BLaER1 treated with 17β-estradiol and CSF1 and Interleukin-3, amounts not matched to agents 10 nM and 100 nM (cell line): ENCODE measurements at regions not wholly inside any gene's neighbourhood (a gene's known extent, or its start where the extent isn't known, plus 50 kb on each side); places are given as distances from the start of the nearest gene placed in this dataset.

ENCODE experiments used
- H3K27ac ChIP-seq, 11 experiments: shearing (Covaris generic); formaldehyde crosslinking; 2 replicates each; pipeline ENCODE4 v1.8.1; 2022
- H3K27me3 ChIP-seq, 11 experiments: shearing (Covaris generic); formaldehyde crosslinking; 2 replicates each; pipeline ENCODE4 v1.8.1; 2022
- H3K36me3 ChIP-seq, 11 experiments: shearing (Covaris generic); formaldehyde crosslinking; 2 replicates each; pipeline ENCODE4 v1.8.1; 2022
- H3K4me1 ChIP-seq, 10 experiments: shearing (Covaris generic); formaldehyde crosslinking; 2 replicates each; pipeline ENCODE4 v1.8.1; 2022
- H3K4me2 ChIP-seq, 11 experiments: shearing (Covaris generic); formaldehyde crosslinking; 2 replicates each; pipeline ENCODE4 v1.8.1; 2022
- H3K4me3 ChIP-seq, 10 experiments: shearing (Covaris generic); formaldehyde crosslinking; 2 replicates each; pipeline ENCODE4 v1.8.1; 2022
- H3K9ac ChIP-seq, 11 experiments: shearing (Covaris generic); formaldehyde crosslinking; 2 replicates each; pipeline ENCODE4 v1.8.1; 2022
- H3K9me3 ChIP-seq, 11 experiments: shearing (Covaris generic); formaldehyde crosslinking; replicated peaks in 1 of 11; 2 replicates each; pipeline ENCODE4 v1.8.1; 2022
- H4K20me1 ChIP-seq, 11 experiments: shearing (Covaris generic); formaldehyde crosslinking; 2 replicates each; pipeline ENCODE4 v1.8.1; 2022
- Cebpa-rat ChIP-seq, 11 experiments: shearing (Covaris generic); IDR thresholded peaks; 2 replicates each; pipeline ENCODE4 v1.8.1; 2022

DNA sequence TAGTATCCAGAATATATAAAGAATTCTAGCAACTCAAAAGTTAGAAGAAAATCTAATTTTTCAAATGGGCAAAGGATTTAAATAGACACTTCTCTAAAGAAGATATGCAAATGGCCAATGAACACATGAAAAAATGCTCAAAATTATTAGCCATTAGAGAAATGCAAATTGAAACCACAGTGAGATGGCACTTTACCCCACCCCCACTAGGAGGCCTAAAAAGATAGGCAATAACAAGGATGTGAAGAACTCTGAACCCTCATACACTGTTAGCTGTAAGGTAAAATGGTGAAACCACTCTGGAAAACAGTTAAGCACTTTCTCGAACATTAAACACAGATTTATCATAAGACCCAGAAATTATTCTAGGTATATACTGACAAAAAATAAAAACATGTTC is 71.4 kb upstream of the IRX6 start:
- H3K4me3 ChIP-seq = no peak overlapping the region
- peaks cover 0 to 14% (median 0%) of the 10 kb centered on the region in 10 experiments; a peak in 3 of 20 replicates for H3K4me1 ChIP-seq
- no peak for TF ChIP-seq Cebpa-rat (IDR thresholded peaks at IDR 0.05)
- no peaks in the 10 kb centered on the region for H3K27me3 ChIP-seq
- no peaks in the 10 kb centered on the region for H4K20me1 ChIP-seq
- no peak overlapping the region for H3K27ac ChIP-seq
- H3K36me3 ChIP-seq = no peaks in the 10 kb centered on the region
- no peak overlapping the region for H3K4me2 ChIP-seq
- no peak overlapping the region for H3K9ac ChIP-seq
- H3K9me3 ChIP-seq = peaks cover 5 to 31% (median 14%) of the 10 kb centered on the region in 11 experiments; a peak in 17 of 22 replicates

DNA sequence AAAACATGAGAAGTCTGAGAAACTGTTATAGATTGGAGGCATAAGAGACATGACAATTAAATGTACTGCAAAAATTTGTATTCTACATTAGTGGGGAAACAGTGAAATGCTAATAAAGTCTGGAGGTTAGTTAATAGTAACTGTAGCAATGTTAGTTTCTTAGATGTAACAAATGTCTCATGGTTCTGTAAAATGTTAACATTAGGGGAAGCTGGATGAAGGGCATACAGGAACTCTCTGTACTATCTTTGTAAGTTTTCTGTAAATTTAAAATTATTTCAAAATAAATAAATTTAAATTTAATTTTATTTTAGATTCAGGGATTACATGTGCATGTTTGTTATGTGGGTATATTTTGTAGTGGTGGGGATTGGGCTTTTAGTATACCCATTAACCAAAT is 70.0 kb upstream of the IRX6 start:
- no peak overlapping the region for H3K4me3 ChIP-seq
- H4K20me1 ChIP-seq = no peaks in the 10 kb centered on the region
- H3K9ac ChIP-seq = no peak overlapping the region
- TF ChIP-seq Cebpa-rat (IDR thresholded peaks at IDR 0.05) = no peak
- peaks cover 5 to 31% (median 14%) of the 10 kb centered on the region in 11 experiments; a peak in 17 of 22 replicates for H3K9me3 ChIP-seq
- H3K4me2 ChIP-seq = no peak overlapping the region
- peaks cover 0 to 14% (median 0%) of the 10 kb centered on the region in 10 experiments; a peak in 3 of 20 replicates for H3K4me1 ChIP-seq
- H3K27ac ChIP-seq = no peak overlapping the region
- no peaks in the 10 kb centered on the region for H3K27me3 ChIP-seq
- H3K36me3 ChIP-seq = no peaks in the 10 kb centered on the region

DNA sequence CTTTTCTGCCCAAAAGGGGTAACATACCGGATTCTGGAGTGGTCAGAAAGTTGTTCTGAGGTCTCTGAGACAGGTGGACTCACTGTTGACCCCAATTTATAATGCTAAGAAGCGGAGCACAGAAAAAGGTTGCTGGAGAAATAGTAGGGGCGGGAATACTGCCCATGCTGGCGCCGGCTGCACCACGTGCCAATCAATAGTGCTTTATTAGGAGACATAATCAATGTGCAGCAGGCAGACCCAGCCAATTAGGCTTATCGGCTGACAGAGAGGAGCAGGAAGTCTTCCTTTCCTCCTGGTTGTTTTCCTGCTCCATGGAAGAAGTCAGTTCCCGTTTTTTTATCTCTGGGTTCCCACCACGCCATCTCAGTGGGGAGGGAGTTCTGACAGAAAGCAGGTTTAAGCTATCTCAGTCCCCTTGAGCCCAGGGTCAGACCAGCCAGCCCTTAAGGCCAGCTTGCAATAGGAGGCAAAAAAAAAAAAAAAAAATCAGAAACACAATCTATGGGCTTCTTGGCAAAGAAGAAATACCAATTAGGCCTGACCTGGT is 68.2 kb upstream of the IRX6 start:
- Histone ChIP-seq H3K4me2 (no peak overlapping the region), H3K36me3 (no peaks in the 10 kb centered on the region), H3K27me3 (no peaks in the 10 kb centered on the region), H3K27ac (no peak overlapping the region), H3K9me3 (peaks cover 5 to 31% (median 14%) of the 10 kb centered on the region in 11 experiments; a peak in 17 of 22 replicates), H3K4me3 (no peak overlapping the region), H4K20me1 (no peaks in the 10 kb centered on the region), H3K9ac (no peak overlapping the region), H3K4me1 (peaks cover 0 to 14% (median 0%) of the 10 kb centered on the region in 10 experiments; a peak in 3 of 20 replicates)
- TF ChIP-seq Cebpa-rat (IDR thresholded peaks at IDR 0.05) = no peak

DNA sequence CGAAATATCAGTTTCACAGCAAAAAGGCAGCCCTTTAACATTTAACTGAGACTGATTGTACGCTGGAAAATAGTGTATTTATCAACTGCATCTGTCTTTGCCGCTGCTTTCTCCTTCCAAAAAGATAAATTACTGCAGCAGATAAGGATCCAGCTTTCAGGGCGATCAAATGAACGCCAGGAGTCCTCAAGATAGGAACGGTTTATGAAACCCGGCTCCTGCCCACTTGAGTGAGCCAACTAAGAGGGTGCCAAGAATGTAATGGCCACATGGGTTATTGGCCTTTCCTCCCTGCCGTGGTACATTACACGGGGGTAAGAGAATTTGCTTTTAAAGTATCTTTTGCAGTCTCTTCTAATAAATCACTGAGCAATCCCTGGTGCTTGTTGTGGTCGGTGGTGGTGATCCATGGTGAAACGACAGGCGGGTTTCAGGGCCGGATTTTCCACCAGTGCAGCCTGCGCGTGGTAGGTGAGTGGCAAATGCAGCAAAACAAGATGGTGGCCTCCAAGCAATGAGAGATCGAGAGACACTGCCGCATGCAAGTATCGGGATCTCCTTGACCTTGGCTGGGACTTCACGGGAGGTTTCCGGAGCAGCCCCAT is 67.5 kb upstream of the IRX6 start:
- no peak overlapping the region for H3K4me3 ChIP-seq
- H3K27me3 ChIP-seq = no peaks in the 10 kb centered on the region
- no peaks in the 10 kb centered on the region for H4K20me1 ChIP-seq
- no peak for TF ChIP-seq Cebpa-rat (IDR thresholded peaks at IDR 0.05)
- H3K27ac ChIP-seq = no peak overlapping the region
- no peak overlapping the region for H3K4me2 ChIP-seq
- H3K4me1 ChIP-seq = peaks cover 0 to 13% (median 0%) of the 10 kb centered on the region in 10 experiments; a peak in 3 of 20 replicates
- H3K9ac ChIP-seq = no peak overlapping the region
- no peaks in the 10 kb centered on the region for H3K36me3 ChIP-seq
- peaks cover 5 to 26% (median 14%) of the 10 kb centered on the region in 11 experiments; a peak in 17 of 22 replicates for H3K9me3 ChIP-seq

DNA sequence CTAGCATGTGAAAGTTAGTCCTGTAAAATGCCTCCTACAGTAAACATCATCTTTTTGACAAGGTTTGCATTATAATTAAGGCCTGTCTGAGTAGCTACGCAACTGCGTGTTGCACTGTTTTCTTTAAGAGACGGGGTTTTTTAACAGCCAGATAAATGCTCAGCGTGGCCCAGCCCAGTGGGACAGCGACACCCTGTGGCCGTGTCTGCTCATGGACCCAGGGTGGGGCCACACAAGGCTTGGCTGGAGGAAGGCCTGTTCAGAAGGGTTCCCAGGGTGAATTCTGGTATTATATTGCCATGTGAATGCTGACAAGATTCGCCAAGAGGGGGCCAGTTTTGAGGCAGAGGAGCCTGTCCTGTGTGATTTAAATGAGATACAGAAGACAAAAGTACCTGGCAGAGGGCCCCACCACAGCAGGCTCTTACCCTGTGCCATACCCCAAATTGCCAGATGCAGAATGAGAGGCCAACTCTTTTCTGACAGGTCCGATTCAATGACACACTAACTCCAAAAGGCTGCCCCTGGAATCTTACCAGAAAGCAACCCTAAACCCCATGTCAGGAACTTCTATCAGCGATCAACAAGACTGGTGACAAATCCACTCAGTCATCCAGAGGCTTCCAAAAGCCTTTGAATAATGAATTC is 65.9 kb upstream of the IRX6 start:
- no peaks in the 10 kb centered on the region for H4K20me1 ChIP-seq
- H3K27me3 ChIP-seq = no peaks in the 10 kb centered on the region
- TF ChIP-seq Cebpa-rat (IDR thresholded peaks at IDR 0.05) = no peak
- no peak overlapping the region for H3K27ac ChIP-seq
- peaks cover 5 to 16% (median 13%) of the 10 kb centered on the region in 11 experiments; a peak in 15 of 22 replicates for H3K9me3 ChIP-seq
- no peak overlapping the region; a peak in 1 of 22 replicates for H3K4me2 ChIP-seq
- H3K4me1 ChIP-seq = peaks cover 0 to under 1% (median 0%) of the 10 kb centered on the region in 10 experiments; a peak in 1 of 20 replicates
- no peak overlapping the region for H3K9ac ChIP-seq
- H3K36me3 ChIP-seq = no peaks in the 10 kb centered on the region
- no peak overlapping the region for H3K4me3 ChIP-seq

DNA sequence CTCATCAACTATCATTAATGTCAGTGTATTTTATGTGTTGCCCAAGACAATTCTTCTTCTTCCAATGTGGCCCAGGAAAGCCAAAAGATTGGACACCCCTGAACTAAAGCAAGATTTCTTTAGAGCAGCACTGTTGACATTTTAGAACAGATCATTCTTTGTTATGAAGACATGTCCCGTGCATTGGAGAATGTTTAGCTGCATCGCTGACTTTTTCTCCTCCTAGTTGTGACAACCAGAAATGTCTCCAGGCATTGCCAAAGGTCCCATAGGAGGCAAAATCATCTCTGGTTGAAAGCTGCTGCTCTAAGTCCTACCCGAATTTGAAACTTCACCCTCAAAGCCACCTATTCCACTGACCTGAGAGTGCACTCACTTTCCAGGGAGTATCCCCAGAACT is 62.7 kb upstream of the IRX6 start:
- peaks cover 0 to 10% (median 0%) of the 10 kb centered on the region in 10 experiments; a peak in 4 of 20 replicates for H3K4me1 ChIP-seq
- H3K4me2 ChIP-seq = no peak overlapping the region
- no peak overlapping the region for H3K27ac ChIP-seq
- H3K4me3 ChIP-seq = no peak overlapping the region
- TF ChIP-seq Cebpa-rat (IDR thresholded peaks at IDR 0.05) = no peak
- no peaks in the 10 kb centered on the region for H4K20me1 ChIP-seq
- H3K9ac ChIP-seq = no peak overlapping the region
- no peaks in the 10 kb centered on the region for H3K27me3 ChIP-seq
- H3K36me3 ChIP-seq = no peaks in the 10 kb centered on the region
- H3K9me3 ChIP-seq = 0 out of 22 replicates have a peak, but pooled peaks cover 0 to 5% (median 0%) of the 10 kb centered on the region in 11 experiments

DNA sequence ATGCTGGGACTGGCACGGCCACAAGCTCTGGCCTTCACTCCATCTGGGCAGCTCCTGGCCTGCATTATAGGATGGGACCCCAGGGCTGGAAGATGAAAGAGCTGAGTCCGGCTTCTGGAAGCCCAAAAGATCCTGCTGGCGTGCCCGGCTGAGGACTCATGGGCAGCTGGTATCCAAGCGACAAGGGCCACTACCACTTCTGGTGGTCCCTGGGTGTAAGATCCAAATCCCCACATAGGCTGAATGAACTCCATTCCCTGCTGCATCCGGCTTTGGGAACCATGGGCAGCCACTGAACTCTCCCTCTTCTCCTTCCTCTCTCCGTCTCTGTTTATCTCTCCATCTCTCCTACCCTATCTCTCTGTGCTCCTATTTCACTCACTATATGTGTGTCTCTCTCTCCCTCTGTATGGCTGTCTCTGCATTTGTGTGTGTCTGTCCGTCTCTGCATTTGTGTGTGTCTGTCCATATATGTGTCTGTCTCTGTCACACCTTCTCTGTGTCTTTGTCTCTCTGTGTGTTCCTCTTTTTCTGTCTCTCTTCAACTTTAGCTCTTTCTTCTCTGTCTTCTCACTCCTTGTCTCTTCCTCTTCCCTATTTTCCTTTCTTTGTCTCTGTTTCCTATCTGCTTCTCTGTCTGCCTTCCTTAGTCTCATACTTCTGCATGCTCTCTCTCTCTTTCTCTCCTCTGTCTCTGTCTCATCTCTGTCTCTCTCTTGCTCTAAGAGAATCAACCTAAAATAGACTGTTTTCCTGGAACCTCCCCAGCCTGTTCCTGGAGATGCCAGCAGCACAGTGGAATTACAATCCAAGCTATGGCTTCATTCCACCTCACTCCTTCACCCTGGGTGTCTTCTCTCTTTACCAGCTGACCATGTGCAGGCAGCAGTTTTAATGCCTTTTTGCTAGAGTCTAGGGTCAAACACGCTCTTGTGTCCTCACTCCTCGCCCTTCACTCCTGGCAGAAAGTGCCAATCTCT is 60.4 kb upstream of the IRX6 start:
- Histone ChIP-seq H3K27me3 (no peaks in the 10 kb centered on the region), H3K4me3 (no peak overlapping the region), H3K9me3 (0 out of 22 replicates have a peak, but pooled peaks cover 0 to 5% (median 0%) of the 10 kb centered on the region in 11 experiments), H4K20me1 (no peaks in the 10 kb centered on the region), H3K36me3 (no peaks in the 10 kb centered on the region), H3K9ac (no peak overlapping the region), H3K27ac (no peak overlapping the region), H3K4me1 (peaks cover 0 to 17% (median 0%) of the 10 kb centered on the region in 10 experiments; a peak in 4 of 20 replicates), H3K4me2 (peak overlapping the region in 2 of 11 experiments; percentile 21 to 22; a peak in 3 of 22 replicates)
- TF ChIP-seq Cebpa-rat (IDR thresholded peaks at IDR 0.05) = no peak

DNA sequence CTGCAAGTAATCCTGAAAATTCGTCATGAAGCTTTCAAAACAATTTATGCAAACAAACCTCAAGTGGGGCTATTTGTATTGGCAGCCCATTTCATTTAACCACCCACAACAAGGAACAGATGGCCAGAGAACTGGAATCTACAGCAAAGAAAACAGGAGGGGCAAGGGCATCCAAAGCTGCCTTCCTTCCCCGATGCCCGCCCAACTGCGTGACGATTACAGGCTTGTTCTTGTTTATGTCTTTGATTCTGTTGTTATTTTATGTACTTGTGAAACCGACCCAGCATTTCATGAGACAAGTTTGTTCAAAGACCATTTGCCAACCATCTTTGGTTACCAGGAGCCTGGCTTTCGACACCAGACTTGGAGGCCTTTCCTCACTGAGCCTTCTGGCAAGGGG is 59.1 kb upstream of the IRX6 start:
- Histone ChIP-seq H3K9ac (no peak overlapping the region), H3K27me3 (no peaks in the 10 kb centered on the region), H3K36me3 (no peaks in the 10 kb centered on the region), H3K4me1 (peaks cover 0 to 17% (median 0%) of the 10 kb centered on the region in 10 experiments; a peak in 4 of 20 replicates), H3K9me3 (0 out of 22 replicates have a peak, but pooled peaks cover 0 to 5% (median 0%) of the 10 kb centered on the region in 11 experiments), H3K4me3 (no peak overlapping the region), H3K4me2 (no peak overlapping the region), H4K20me1 (no peaks in the 10 kb centered on the region), H3K27ac (no peak overlapping the region)
- no peak for TF ChIP-seq Cebpa-rat (IDR thresholded peaks at IDR 0.05)
